HTR-8/SVneo (cell line): ENCODE measurements at regions not wholly inside any gene's neighbourhood (a gene's known extent, or its start where the extent isn't known, plus 50 kb on each side); places are given as distances from the start of the nearest gene placed in this dataset.
"Not testable (repeated sequence)": the region's sequence is repeated elsewhere in the genome, so short reads cannot be mapped to it uniquely, and the experiment has no call there.

Source experiments
- DNase-seq: peaks from one replicate; pipeline ENCODE4 v3.0.0; 2011; ENCODE audit warnings: low spot score, mixed read lengths; ENCODE audit not compliant: insufficient read length
- FAIRE-seq: peaks from 2 replicates; lab custom pipeline; 2011; peaks lifted over from hg19 to GRCh38; lab: Jason Lieb, UNC

DNA sequence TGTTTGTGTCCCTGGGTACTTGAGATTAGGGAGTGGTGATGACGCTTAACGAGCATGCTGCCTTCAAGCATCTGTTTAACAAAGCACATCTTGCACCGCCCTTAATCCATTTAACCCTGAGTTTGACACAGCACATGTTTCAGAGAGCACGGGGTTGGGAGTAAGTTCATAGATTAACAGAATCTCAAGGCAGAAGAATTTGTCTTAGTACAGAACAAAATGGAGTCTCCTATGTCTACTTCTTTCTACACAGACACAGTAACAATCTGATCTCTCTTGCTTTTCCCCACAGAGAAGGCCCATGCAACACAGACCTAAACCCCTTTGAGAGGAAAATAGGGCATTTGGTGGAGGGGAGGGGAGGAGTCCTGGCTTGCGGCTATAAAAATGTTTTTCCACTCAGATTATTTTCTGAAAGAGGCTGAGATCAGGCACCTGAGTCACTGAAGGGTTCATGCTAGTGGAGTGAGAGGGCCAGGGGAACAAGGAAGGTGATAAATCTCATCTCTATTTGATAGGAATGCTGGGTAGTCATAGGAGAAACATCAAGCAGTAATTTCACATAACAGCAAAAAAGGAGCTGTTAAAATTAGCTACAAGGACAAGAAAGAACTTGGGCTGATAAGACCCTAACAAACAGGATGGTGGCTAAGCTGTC is 136.9 kb downstream of the OR2B2 start:
- FAIRE-seq, DNase-seq: not testable (repeated sequence)

GRCh38 chr6:27774264-27774600 is 138.0 kb downstream of the OR2B2 start:
- DNase-seq, FAIRE-seq: not testable (repeated sequence)

- not testable (repeated sequence) for FAIRE-seq, DNase-seq
Observed at GRCh38 chr6:27773542-27774263, 138.5 kb downstream of the OR2B2 start.

DNA sequence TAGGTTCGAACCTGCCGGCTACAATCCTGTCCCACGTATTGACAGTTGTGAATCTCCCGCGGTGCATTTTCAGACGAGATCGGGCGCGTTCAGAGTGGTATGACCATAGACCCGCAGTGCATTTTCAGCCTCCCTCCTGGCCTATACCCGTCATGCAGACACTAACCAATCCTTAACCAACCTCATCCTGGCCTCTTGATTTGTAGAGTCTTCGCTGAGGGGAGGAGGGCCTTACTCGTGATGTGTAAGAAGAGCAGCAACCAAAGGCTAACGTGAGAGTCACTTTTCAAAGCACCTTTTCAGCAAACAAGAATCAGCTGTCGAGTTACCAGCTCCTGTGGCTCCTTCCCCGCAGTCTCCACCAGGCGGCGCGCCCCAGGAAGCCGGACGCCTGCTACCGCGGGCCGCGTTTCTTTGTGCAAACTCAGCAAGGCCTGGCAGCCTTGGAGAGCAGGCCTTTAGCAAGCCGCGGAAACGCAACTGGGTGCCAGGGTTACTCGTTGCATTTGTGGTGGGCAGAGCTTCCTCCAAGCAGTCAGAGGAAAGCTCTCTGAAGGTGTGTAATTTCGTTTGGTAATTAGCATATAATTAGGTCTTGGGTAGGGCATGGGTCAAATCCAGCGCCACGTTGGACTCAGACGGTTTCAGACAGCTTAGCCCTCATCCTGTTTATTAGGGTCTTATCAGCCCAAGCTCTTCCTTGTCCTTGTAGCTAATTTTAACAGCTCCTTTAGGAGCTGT is 139.8 kb downstream of the OR2B2 start:
- DNase-seq (peak; percentile 71), FAIRE-seq (no peak)

DNA sequence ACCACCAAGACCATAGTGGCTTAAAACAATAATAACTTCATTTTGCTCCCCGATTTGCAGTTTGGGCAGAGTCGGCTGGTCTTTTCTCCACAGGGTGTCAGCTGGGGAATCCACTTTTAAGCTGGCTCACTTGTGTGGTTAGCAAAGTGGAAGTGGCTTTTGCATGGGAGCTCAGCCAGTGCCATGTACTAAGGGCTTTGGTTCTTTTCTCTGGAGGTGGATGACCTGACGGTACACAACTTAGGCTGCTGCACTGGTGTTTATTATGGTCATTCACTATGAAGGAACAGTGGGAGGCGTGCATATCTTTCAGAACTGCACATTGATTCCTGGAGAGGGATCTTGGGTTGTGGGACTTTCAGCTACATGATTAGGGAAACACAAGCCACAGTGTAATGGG is 141.0 kb downstream of the OR2B2 start:
- FAIRE-seq = no peak
- no peak for DNase-seq

- FAIRE-seq = no peak
- no peak for DNase-seq
Observed at GRCh38 chr6:27770724-27771123, 141.5 kb downstream of the OR2B2 start.

DNA sequence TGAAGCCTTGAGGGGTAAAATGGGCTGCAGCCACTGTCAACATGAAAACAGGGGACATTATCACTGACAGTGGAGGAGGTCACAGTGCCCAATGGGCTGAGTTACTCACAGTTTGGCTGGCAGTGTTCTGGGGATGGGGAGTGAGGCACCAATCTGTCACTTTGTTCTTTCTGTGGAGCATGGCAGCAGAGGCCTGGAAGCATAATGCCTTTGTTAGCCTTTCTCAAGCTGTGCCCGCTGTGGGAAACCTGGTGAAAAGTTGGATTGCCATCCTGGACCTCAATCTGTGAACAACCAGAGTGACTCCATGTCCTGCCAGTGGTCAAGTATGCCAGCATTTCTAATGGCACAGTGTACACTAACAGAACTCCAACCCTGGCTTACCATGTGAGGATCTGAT is 143.6 kb downstream of the OR2B2 start:
- DNase-seq = no peak
- FAIRE-seq = no peak

DNA sequence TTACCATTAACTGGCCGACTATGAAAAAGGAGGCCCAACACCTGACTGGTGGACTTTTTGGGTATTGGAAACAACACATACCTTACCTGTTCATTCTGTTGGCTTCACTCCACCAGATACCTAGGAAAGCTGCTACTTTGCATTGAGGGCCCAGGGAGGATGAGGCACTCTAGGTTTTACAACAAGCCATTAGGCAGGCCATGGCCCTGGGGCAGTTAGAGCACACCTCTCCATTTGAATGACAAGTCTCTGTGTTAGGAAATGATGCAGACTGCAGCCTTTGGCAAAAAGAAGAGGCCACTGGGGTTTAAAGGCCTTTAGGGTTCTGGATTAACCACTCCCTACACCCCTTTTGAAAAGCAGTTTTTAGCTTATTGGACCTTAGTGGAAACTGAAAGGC is 144.3 kb downstream of the OR2B2 start:
- no peak for FAIRE-seq
- DNase-seq = no peak

DNA sequence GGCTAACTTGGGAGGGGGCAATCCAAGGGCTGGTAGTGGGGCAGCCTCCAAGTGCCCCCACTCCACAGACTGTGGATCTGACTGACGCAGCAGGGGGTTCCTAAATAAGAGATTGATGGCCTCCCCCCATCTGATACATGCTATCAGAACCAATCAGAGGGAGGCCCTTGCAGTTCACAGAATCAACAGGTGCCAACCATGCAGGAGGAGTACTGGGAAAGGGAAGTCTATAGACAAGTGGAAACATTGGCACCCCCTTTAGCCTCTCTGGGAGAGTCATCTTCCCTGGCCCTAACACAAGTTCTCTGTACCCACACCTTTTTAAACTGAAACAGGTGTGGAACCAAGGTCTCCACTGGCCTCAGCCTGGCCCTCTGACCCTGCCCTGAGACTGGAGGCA is 145.8 kb downstream of the OR2B2 start:
- FAIRE-seq = no peak

DNA sequence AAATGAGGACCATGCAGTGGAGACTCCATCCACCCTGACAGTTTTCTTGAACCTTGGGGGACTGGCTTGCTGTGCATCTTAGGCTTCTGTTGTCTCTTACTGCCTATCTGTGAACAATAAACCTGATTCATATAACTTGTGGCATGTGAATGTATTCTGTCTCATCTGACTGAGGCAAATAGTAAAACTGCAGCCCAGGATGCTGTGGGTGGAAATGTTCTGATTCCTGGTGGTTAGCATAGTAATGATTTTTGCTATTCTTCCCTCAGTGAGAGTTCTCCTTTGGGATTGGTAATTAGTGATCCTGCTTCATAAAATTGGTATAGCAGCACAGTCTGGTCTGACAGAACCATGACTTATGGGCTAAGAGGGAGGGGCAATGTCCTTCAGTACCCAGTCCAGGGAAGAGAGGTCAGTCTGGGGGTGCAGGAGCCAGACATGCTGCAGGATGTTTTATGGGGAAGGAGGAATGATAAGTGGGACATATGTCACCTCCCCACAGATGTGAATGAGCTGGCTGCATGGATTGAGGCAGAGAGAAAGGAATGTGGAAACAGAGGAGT is 147.1 kb downstream of the OR2B2 start:
- FAIRE-seq = no peak
- no peak for DNase-seq

More for the DNA sequence above, 145.8 kb downstream of the OR2B2 start:
- no peak for DNase-seq

DNA sequence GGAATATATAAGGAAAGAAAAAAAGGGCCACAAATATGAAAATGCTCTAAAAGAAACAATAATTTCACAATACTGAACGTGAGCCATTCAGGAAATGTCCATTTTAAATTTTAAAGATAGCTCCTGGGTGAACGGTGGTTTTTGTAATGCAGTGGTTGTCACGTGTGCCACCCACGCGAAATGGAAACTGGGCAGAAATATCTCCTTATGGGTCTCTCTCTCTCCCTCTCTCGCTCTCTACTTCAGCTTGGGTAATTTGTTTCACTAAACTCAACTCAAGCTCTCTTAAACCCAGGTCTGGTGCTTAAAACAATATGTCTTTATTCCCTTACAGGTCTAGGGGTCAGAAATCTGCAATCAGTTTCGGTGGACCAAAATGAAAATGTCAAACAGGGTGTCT is 150.8 kb downstream of the OR2B2 start:
- DNase-seq = no peak
- FAIRE-seq = no peak

- FAIRE-seq = no peak
Observed at GRCh38 chr6:27760464-27760863, 151.7 kb downstream of the OR2B2 start.

DNA sequence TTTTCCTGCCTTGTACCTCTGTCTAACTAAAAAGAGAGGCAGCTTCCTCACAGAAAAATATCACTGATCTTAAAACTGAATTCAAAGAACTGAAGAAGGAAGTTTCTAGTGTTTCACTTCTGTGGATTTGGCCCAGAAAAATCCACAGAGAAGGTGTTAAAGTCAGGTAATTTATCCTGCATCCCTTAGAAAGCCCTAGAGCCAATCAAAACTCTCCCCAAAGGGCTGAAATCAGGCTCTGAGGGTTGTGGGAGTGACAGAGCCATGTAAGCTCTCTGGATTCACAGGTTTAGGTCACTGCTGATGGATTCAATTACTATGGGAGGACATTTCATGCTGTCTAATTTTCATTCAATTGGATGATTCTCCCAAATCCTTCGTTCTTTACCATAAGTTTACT is 152.3 kb downstream of the OR2B2 start:
- FAIRE-seq = no peak
- no peak for DNase-seq

More at GRCh38 chr6:27760464-27760863, 151.7 kb downstream of the OR2B2 start:
- DNase-seq = no peak

DNA sequence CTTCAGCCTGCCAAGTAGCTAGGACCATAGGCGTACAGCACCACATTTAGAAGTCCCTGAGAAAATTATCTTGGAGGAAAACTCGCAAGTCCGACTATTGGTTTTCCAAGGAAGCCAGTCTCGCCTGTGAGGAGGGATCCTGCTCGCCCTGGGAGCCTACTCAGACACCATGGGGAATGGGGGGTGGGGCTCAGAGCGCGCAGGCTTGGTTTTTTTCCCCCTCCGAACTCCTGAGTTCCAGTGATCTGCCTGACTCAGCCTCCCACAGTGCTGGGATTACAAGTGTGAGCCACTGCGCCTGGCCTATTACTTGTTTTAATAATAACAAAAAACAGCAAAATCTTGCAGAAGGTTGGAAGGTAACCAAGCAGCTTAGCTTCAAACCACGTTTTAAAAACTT is 153.7 kb downstream of the OR2B2 start:
- no peak for FAIRE-seq
- DNase-seq = no peak

DNA sequence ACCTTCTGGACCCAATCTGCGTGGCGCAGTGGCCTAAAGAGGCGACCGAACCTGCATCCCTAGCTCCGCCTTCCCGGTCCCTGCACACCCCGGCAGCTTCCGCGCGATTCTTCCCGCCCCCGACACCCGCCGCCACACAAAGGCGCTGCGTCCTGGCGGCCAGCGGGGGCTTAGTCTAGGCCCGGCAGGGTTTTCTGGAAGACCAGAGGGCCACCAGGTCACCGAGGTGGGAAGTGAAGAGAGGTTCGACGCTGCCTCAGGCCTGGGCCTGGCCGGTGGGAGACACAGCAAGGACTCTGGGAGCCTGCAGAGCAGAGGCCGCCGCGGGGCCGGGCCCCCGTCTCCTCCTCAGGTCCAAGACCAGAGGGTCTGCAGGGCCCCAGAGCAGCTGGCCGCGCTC is 154.9 kb downstream of the OR2B2 start:
- DNase-seq (no peak), FAIRE-seq (no peak)

DNA sequence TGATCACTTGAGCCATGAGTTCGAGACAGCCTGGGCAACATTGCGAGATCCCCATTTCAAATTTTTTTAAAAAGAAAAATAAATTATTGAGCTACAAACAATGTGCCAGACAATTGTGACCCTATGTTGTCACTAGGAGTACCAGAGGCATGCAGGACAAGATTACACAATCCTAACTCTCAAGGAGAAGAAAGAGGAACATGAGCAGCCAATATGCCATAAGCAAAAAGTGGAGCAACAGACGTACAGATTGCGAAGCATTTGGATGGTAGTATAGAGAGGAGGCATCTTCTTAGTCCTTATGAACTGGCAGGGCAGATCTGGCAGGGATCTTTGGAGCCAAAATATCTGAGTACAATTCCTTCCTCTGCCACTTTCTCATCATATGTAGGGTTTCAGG is 156.4 kb downstream of the OR2B2 start:
- FAIRE-seq (no peak), DNase-seq (no peak)

DNA sequence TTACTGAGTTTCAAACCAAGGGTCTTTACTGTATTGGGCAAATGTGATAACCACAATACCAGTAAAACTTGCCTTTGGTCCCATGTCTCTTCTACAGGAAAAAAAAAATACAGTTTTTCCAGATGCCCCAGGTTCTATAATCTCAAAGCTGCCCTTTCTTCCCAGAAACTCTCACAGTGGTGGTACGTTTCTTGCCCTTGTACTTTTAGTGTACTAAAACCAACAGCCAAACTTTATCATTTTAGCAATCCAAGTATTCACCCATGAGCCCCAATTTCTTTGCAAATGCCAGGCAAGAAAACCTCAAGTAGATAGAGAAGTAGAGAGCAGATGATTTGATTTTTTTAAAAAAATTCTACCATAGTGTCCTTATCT is 157.8 kb downstream of the OR2B2 start:
- DNase-seq (no peak), FAIRE-seq (no peak)

GRCh38 chr6:27753668-27754407 is 158.4 kb downstream of the OR2B2 start:
- DNase-seq = peak; percentile 83
- peak; percentile 86 for FAIRE-seq

DNA sequence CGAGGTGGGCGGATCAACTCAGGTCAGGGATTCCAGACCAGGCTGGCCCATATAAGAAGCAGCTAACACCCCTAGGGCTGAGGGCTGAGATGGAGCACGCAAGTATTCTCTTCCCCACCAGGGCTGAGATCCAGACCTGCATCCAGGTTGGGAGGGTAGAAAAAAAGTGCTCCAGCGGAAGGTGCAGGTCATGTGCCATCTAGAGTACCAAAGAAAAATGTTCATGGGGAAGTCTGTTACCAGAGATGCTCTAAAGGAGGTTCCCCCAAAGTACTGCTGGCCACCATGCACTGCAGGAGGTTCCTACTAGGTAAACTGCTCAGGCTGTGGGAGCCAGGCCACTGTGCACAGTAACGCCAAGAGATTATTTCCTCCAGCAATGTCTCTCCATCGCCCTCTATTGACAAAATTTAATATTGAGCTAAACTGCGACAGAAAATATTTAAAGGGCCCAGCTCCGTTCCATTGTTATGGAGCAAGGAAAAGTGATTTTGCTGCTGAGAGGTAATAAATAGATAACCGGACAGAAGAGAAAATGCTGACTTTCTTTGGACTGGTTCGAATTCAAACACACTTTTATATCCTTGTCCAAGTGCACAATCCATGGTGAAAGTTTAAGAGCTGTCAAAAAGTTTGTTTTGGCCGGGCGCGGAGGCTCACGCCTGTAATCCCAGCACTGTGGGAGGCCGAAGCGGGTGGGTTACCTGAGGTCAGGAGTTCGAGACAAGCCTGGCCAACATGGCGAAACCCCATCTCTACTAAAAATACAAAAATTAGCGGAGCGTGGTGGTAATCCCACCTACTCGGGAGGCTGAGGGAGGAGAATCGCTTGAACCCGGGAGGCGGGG is 159.9 kb downstream of the OR2B2 start:
- peak; percentile 65 for DNase-seq
- peak; percentile 4 for FAIRE-seq
